PC-9 (cell line): ENCODE measurements at regions not wholly inside any gene's neighbourhood (a gene's known extent, or its start where the extent isn't known, plus 50 kb on each side); places are given as distances from the start of the nearest gene placed in this dataset.

Experiments used
- BruUV-seq: library from RNA; stranded (reverse); fragments of 400-500 nt; replicated peaks from 2 replicates; lab custom pipeline; 2021; lab: Mats Ljungman, UMichigan
- CTCF ChIA-PET: fragments of 300-600 bp; sonication (Branson Sonifier 250); formaldehyde crosslinking; loops from one replicate; lab custom pipeline; 2022; ENCODE audit warnings: antibody characterized with exemption; lab: Charles Lee
- POLR2A ChIA-PET: fragments of 300-600 bp; sonication (Branson Sonifier 250); formaldehyde crosslinking; loops from one replicate; lab custom pipeline; 2022; ENCODE audit warnings: antibody characterized with exemption; ENCODE audit not compliant: unreplicated experiment; lab: Charles Lee
- DNase-seq, 2 experiments: peaks; one replicate each; pipeline versions ENCODE4 v3.0.0 to v3.0.0-alpha.2; 2015 to 2022; ENCODE audit warnings: mixed read lengths in 1 of 2
- H2AFZ ChIP-seq: fragments of 200-600 bp; sonication (generic); 2 replicates; pipeline ENCODE4 v1.8.1; 2017; ENCODE audit warnings: antibody characterized with exemption
- H3F3A ChIP-seq: fragments of 200-600 bp; sonication (generic); 2 replicates; pipeline ENCODE4 v1.8.1; 2017; ENCODE audit warnings: antibody characterized with exemption, mild to moderate bottlenecking, low read depth; ENCODE audit not compliant: insufficient read depth
- H3K27ac ChIP-seq: fragments of 200-600 bp; sonication (generic); 2 replicates; pipeline ENCODE4 v1.6.1; 2016; ENCODE audit warnings: mixed run types
- H3K27me3 ChIP-seq: fragments of 200-600 bp; sonication (generic); 2 replicates; pipeline ENCODE4 v1.6.1; 2016; ENCODE audit warnings: low read depth, mixed run types; ENCODE audit not compliant: insufficient read depth
- H3K36me3 ChIP-seq: fragments of 200-600 bp; sonication (generic); 2 replicates; pipeline ENCODE4 v1.6.1; 2016; ENCODE audit warnings: low read depth, mixed run types
- H3K4me1 ChIP-seq: fragments of 200-600 bp; sonication (generic); replicated peaks from 2 replicates; pipeline ENCODE4 v1.6.1; 2016; ENCODE audit warnings: mixed run types; ENCODE audit not compliant: insufficient read depth
- H3K4me2 ChIP-seq: fragments of 200-600 bp; sonication (generic); 2 replicates; pipeline ENCODE4 v1.6.1; 2017; ENCODE audit warnings: mixed run types
- H3K4me3 ChIP-seq: fragments of 200-600 bp; sonication (generic); 2 replicates; pipeline ENCODE4 v1.6.1; 2016; ENCODE audit warnings: mixed run types
- H3K79me2 ChIP-seq: fragments of 200-600 bp; sonication (generic); 2 replicates; pipeline ENCODE4 v1.6.1; 2017; ENCODE audit warnings: low read depth, mixed run types
- H3K9me2 ChIP-seq: fragments of 200-600 bp; sonication (generic); 2 replicates; pipeline ENCODE4 v1.8.1; 2017; ENCODE audit warnings: mild to moderate bottlenecking; ENCODE audit not compliant: insufficient read depth
- H3K9me3 ChIP-seq: fragments of 200-600 bp; sonication (generic); 2 replicates; pipeline ENCODE4 v1.8.1; 2016; ENCODE audit warnings: low read depth; ENCODE audit not compliant: insufficient read depth
- H4K20me1 ChIP-seq: fragments of 200-600 bp; sonication (generic); 2 replicates; pipeline ENCODE4 v1.8.1; 2017; ENCODE audit not compliant: insufficient read depth
- EZH2 ChIP-seq: fragments of 200-600 bp; sonication (generic); IDR thresholded peaks from 2 replicates; pipeline ENCODE4 v1.8.0; 2017; ENCODE audit warnings: antibody characterized with exemption, low read depth
- intact Hi-C: fragments of 100-400 bp; cut with micrococcal nuclease; formaldehyde crosslinking; loops from one replicate; pipeline ENCODE4 v1.10.0; 2022; ENCODE audit not compliant: unreplicated experiment
- TF ChIP-seq, protein P1 (sequence below): fragments of 200-600 bp; sonication (generic); conservative IDR thresholded peaks from 2 replicates; pipeline ENCODE4 v1.6.1; 2017; ENCODE audit warnings: mixed run types, antibody characterized with exemption, mild to moderate bottlenecking, moderate library complexity

DNA sequence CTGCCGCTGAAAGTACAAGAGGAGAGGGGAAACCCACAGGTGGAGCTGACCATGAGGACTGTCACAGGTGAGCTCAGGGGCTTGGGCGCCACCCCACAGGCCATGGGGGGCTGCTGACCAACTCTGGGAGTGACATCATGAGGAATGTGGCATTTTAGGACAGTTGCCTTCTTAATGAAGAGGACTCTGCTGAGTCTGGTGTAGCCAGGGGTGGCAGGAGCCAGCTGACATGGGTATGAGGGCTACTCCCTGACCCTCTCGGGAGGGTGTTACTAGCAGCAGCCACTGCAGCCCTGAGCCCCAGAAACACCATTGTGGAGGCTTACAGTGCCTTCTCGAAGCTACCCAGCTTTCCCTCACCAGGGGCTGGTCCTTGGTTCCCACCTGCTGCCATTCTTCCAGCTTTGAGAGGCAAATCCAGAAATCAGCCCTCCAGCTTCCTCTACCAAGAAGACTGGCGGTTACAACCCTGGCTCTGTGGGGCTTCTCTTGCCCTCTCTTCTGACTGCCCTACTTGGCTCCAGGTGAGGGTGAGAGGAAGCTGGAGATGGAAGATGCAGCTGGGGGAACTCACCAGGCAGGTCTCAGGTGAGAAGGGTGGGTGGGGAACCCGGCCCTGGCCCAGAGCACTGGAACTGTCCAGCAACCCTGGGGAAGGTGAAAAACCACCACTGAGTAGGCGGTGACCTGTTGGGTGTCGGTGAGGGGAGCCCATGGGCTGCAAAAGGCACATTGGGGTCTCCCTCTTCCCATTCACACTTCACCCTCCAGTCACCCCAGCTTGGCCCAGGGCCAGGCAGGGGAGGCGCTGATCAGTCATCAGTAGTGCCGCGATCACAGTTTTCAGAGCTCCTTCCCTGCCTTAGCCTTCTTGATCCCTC lies 98.5 kb downstream of the MCFD2 start:
- Histone ChIP-seq H3F3A (no peaks in the 10 kb centered on the region), H3K36me3 (no peaks in the 10 kb centered on the region), H3K4me1 (no peaks in the 10 kb centered on the region), H3K27me3 (no peaks in the 10 kb centered on the region), H3K79me2 (no peaks in the 10 kb centered on the region), H3K4me2 (no peak overlapping the region), H3K4me3 (no peak overlapping the region), H3K27ac (no peak overlapping the region), H3K9me3 (peaks cover 4% of the 10 kb centered on the region; the same call in 1 of the 2 replicates), H2AFZ (no peak overlapping the region), H4K20me1 (no peaks in the 10 kb centered on the region), H3K9me2 (no peaks in the 10 kb centered on the region)
- ChIA-PET CTCF (no interaction called here), POLR2A (no interaction called here)
- no peak for DNase-seq
- intact Hi-C loops = no loop called here
- BruUV-seq = no TSS peak
- TF ChIP-seq, protein P1, sequence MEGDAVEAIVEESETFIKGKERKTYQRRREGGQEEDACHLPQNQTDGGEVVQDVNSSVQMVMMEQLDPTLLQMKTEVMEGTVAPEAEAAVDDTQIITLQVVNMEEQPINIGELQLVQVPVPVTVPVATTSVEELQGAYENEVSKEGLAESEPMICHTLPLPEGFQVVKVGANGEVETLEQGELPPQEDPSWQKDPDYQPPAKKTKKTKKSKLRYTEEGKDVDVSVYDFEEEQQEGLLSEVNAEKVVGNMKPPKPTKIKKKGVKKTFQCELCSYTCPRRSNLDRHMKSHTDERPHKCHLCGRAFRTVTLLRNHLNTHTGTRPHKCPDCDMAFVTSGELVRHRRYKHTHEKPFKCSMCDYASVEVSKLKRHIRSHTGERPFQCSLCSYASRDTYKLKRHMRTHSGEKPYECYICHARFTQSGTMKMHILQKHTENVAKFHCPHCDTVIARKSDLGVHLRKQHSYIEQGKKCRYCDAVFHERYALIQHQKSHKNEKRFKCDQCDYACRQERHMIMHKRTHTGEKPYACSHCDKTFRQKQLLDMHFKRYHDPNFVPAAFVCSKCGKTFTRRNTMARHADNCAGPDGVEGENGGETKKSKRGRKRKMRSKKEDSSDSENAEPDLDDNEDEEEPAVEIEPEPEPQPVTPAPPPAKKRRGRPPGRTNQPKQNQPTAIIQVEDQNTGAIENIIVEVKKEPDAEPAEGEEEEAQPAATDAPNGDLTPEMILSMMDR = no peak
- TF ChIP-seq EZH2 = no peak

DNA sequence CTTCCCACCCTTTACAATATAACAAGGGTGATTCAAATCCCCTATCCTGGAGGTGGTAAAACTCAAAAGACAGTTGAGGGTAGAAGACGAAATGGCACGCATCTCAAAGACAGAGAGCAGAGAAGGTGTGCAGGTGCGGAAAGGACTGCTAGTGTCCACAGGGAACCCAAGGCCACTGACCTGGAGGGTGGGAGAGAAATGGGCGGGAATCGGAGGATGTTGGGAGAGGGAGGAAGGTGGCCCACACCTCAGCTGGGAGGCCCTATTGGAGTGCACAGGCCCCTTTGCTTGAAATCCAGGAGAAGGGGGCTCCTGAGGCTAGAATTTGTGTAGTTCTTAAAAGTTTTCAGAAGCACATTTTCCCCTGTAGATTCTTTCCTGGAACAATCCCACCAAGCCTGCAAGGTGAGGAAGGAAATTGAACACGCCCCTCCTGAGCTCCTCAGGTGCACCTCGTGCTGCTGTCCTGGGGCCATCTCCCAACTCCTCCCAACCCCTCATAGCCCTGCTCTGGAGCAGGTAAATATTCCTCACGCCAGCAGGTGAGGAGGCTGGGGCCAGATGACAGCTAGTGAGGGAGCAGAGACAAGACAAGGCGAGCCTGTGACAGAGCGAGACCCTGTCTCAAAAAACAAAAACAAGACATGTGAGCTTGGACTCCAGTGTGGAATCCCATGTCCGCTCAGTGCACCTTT lies 99.3 kb downstream of the MCFD2 start:
- Histone ChIP-seq H3K27me3 (no peaks in the 10 kb centered on the region), H3K27ac (no peak overlapping the region), H4K20me1 (no peaks in the 10 kb centered on the region), H3K79me2 (no peaks in the 10 kb centered on the region), H3K4me2 (no peak overlapping the region), H3K36me3 (no peaks in the 10 kb centered on the region), H3F3A (no peaks in the 10 kb centered on the region), H3K9me3 (peaks cover 4% of the 10 kb centered on the region; the same call in 1 of the 2 replicates), H2AFZ (no peak overlapping the region), H3K4me3 (no peak overlapping the region), H3K4me1 (no peaks in the 10 kb centered on the region), H3K9me2 (no peaks in the 10 kb centered on the region)
- no TSS peak for BruUV-seq
- intact Hi-C loops = no loop called here
- TF ChIP-seq EZH2 = no peak
- TF ChIP-seq, protein P1 = no peak
- ChIA-PET POLR2A (no interaction called here), CTCF (no interaction called here)
- DNase-seq = no peak

DNA sequence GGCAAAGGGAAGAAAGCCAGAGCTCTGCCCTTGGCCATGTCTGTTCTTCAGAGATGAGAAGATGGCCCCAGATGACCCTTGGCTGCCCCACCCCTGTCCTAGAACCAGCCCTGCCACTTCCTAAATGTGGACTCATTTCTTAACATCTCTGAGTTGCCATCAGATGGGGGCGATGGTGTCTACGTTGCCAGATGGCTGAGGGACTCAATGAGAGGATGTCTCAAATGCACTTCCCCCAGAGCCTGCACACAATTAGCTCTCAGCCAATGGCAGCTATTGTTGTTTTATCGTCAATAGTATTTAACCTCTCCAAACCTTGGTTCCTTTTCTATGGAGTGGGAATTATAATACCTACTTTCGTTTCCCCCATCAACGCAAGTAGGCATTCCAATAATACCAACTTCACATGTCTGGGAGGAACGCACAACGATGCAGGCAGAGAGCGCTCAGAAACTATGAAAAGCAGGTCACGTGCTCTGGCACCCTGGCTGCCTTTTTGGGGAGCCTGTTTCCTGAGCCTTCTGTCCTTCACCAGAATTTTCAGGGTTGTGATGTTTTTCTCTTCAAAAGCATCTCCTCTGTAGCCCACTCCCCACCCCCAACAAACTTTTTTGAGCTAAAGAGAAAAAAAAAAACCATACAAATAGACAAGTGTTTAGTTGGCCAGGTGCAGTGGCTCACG lies 100.3 kb downstream of the MCFD2 start:
- no peaks in the 10 kb centered on the region for H3F3A ChIP-seq
- no peaks in the 10 kb centered on the region for H3K27me3 ChIP-seq
- no peaks in the 10 kb centered on the region for H3K79me2 ChIP-seq
- ChIA-PET POLR2A (no interaction called here), CTCF (interaction anchor here (0.6 kb wide), 1 partner anchor 954 kb away, joined by 3 read pairs; no protein-coding TSS in a partner anchor)
- H3K9me2 ChIP-seq = no peaks in the 10 kb centered on the region
- no peak overlapping the region for H3K4me2 ChIP-seq
- no peak overlapping the region for H3K4me3 ChIP-seq
- H3K9me3 ChIP-seq = peaks cover 4% of the 10 kb centered on the region; the same call in 1 of the 2 replicates
- no peaks in the 10 kb centered on the region for H3K4me1 ChIP-seq
- H4K20me1 ChIP-seq = no peaks in the 10 kb centered on the region
- H2AFZ ChIP-seq = no peak overlapping the region
- no peak overlapping the region for H3K27ac ChIP-seq
- H3K36me3 ChIP-seq = no peaks in the 10 kb centered on the region
- DNase-seq = no peak
- no peak for TF ChIP-seq EZH2
- TF ChIP-seq, protein P1 = no peak
- no TSS peak for BruUV-seq
- intact Hi-C loops = no loop called here
